BJ (cell line): ENCODE measurements at regions not wholly inside any gene's neighbourhood (a gene's known extent, or its start where the extent isn't known, plus 50 kb on each side); places are given as distances from the start of the nearest gene placed in this dataset.

Experiments used
- CTCF ChIA-PET: fragments of 350-600 bp; formaldehyde crosslinking; extraction: SDS; loops from one replicate; lab custom pipeline; 2021; ENCODE audit warnings: antibody characterized with exemption, inconsistent platforms; lab: Yijun Ruan, JAX
- POLR2A ChIA-PET: fragments of 300-600 bp; sonication (Branson Sonifier 250); formaldehyde crosslinking; extraction: SDS; loops from one replicate; lab custom pipeline; 2021; ENCODE audit warnings: antibody characterized with exemption; lab: Charles Lee
- DNase-seq: peaks from one replicate; pipeline ENCODE4 v3.0.0-alpha.2; 2011; ENCODE audit warnings: low read depth
- H3K27me3 ChIP-seq: 2 replicates; pipeline ENCODE4 v1.6.0; 2011; ENCODE audit warnings: low read length; ENCODE audit not compliant: control insufficient read depth, insufficient read depth
- H3K36me3 ChIP-seq: 2 replicates; pipeline ENCODE4 v1.5.1; 2011; ENCODE audit warnings: low read length; ENCODE audit not compliant: control insufficient read depth, insufficient read depth
- H3K4me3 ChIP-seq: 2 replicates; pipeline ENCODE4 v1.5.1; 2011; ENCODE audit warnings: low read depth, mild to moderate bottlenecking, control low read depth, low read length
- TF ChIP-seq, protein P1 (sequence below): IDR thresholded peaks from 2 replicates; pipeline ENCODE4 v1.5.1; 2011; ENCODE audit warnings: low read depth, mild to moderate bottlenecking, control low read depth, inconsistent platforms, low read length, moderate library complexity; ENCODE audit not compliant: insufficient read depth

DNA sequence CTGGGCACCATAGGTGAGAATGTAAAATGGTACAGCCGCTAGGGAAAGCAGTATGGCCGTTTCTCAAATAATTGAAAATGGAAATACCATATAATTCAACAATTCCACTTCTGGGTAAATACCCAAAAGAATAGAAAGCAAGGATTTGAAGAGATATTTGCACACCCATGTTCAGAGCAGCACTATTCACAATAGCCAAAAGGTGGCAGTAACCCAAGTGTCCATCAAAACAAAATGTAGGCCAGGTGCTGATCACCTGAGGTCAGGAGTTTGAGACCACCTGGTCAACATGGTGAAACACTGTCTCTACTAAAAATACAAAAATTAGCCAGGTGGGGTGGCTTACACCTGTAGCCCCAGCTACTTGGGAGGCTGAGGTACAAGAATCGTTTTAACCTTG lies 62.1 kb downstream of the OLIG1 start:
- DNase-seq = no peak
- ChIA-PET POLR2A (no interaction called here), CTCF (interaction anchor here (0.7 to 1.0 kb wide), 2 partner anchors 32 to 65 kb away, joined by 3 read pairs; no protein-coding TSS in a partner anchor)
- H3K27me3 ChIP-seq = peaks cover 10% of the 10 kb centered on the region
- H3K4me3 ChIP-seq = no peak overlapping the region
- TF ChIP-seq, protein P1, sequence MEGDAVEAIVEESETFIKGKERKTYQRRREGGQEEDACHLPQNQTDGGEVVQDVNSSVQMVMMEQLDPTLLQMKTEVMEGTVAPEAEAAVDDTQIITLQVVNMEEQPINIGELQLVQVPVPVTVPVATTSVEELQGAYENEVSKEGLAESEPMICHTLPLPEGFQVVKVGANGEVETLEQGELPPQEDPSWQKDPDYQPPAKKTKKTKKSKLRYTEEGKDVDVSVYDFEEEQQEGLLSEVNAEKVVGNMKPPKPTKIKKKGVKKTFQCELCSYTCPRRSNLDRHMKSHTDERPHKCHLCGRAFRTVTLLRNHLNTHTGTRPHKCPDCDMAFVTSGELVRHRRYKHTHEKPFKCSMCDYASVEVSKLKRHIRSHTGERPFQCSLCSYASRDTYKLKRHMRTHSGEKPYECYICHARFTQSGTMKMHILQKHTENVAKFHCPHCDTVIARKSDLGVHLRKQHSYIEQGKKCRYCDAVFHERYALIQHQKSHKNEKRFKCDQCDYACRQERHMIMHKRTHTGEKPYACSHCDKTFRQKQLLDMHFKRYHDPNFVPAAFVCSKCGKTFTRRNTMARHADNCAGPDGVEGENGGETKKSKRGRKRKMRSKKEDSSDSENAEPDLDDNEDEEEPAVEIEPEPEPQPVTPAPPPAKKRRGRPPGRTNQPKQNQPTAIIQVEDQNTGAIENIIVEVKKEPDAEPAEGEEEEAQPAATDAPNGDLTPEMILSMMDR = no peak
- no peaks in the 10 kb centered on the region for H3K36me3 ChIP-seq

DNA sequence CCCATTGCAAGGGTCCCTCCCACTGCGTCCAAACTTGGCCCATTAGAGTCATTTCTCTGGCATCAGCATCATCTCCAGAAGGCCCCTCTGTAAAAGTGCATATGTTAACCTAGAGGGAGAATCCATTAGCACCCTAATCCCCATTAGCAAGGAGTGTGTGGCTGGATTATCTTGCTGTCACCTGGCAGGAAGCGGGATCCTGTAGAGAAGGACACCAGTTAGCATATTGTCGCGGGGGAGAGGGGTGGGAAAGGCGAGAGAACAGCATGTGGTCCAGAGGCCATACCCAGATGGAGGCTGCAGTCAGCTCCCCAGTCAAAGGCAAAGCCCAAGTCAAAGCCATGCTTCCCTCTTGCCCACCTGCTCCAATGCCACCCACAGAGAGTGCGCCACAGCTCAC lies 64.0 kb downstream of the OLIG1 start:
- no peaks in the 10 kb centered on the region for H3K36me3 ChIP-seq
- H3K4me3 ChIP-seq = no peak overlapping the region
- ChIA-PET POLR2A (no interaction called here), CTCF (no interaction called here)
- no peak for DNase-seq
- TF ChIP-seq, protein P1 = no peak
- H3K27me3 ChIP-seq = peaks cover 10% of the 10 kb centered on the region

DNA sequence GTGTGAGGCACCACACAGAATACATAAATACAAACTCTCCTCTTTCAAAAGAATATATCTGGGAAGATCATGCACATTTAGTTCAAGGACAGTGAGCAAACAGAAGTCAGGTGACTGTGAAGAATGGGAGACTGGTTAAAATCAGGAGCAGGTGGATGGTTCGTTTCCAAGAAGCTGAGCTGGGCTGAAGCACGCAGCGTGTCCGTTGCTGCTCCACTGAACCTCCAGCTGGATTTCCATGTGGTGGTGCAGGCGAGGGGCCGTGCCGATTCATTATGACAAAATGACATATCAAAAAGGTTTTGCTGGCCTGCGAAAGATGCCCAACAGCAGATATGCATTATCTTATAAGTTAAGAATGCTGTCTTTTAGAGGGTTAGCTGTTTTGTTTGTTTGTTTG lies 66.0 kb downstream of the OLIG1 start:
- ChIA-PET CTCF (interaction anchor here (0.7 to 1.2 kb wide), 2 partner anchors 9 to 142 kb away, joined by 3 to 4 read pairs; no protein-coding TSS in a partner anchor), POLR2A (no interaction called here)
- TF ChIP-seq, protein P1 = no peak
- DNase-seq = no peak
- H3K36me3 ChIP-seq = no peaks in the 10 kb centered on the region
- peaks cover 7% of the 10 kb centered on the region; the same call in 1 of the 2 replicates for H3K27me3 ChIP-seq
- H3K4me3 ChIP-seq = no peak overlapping the region

DNA sequence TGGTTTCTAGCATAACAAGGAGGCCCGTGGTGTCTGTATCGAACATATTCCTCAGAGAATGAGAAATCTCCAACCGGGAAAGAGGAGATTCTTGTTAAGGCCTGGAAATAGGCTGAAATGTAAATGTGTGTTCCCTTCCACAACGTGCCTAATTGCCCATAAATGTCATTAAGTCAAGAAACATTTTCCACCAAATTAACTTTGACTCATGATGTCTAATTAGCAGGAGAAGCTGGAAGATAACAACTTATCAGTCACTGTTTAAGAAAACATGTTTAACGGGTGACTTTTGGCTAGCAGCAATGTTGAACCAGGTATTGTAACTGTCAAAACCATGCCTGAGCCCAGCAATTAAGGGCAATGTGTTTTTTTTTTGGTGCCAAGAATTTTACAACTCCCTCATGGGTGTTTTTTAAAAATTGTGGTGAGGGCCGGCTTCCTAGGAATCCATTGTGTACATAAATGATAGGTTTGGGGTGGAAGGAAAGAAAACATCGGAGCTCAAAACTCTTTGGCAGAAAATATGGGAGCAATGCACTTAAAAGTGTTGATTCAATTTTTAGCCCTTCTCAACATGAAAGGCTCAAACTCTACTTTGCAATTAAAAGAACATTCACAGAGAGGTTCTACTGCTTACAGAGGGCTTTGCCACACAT lies 67.0 kb downstream of the OLIG1 start:
- ChIA-PET POLR2A (no interaction called here), CTCF (interaction anchor here (1.2 to 1.3 kb wide), 2 partner anchors 9 to 10 kb away, joined by 4 read pairs; no protein-coding TSS in a partner anchor)
- TF ChIP-seq, protein P1 = no peak
- no peak for DNase-seq
- peaks cover 7% of the 10 kb centered on the region for H3K27me3 ChIP-seq
- no peak overlapping the region for H3K4me3 ChIP-seq
- no peaks in the 10 kb centered on the region for H3K36me3 ChIP-seq

DNA sequence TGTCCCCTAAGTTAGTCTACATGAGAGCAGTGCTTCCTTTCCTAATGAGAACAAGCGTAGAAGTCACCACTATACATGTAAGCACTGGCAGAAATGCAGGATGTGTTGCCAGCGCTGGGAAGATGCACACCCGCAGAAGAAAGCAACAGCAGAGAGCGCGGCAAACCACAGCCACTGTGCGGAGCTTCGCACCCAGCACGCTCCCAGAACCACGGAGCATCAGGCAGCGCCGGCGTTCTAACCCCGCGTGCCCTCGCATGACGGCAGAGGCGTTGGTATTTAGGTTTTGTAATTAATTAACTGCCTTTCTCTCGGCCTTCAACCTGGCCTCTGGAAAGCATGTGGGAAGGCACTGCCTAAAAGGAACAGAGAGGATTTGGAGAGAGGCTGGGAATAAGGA lies 69.1 kb downstream of the OLIG1 start:
- ChIA-PET POLR2A (no interaction called here), CTCF (interaction anchor here (0.6 kb wide), 1 partner anchor 153 kb away, joined by 3 read pairs; no protein-coding TSS in a partner anchor)
- DNase-seq = no peak
- H3K4me3 ChIP-seq = no peak overlapping the region
- peaks cover 4% of the 10 kb centered on the region for H3K27me3 ChIP-seq
- TF ChIP-seq, protein P1 = no peak
- H3K36me3 ChIP-seq = no peaks in the 10 kb centered on the region
